A172 (cell line): ENCODE measurements at regions not wholly inside any gene's neighbourhood (a gene's known extent, or its start where the extent isn't known, plus 50 kb on each side); places are given as distances from the start of the nearest gene placed in this dataset.

Source experiments
- DNase-seq: peaks from one replicate; pipeline ENCODE4 v3.0.0-alpha.2; 2015; ENCODE audit warnings: low spot score

DNA sequence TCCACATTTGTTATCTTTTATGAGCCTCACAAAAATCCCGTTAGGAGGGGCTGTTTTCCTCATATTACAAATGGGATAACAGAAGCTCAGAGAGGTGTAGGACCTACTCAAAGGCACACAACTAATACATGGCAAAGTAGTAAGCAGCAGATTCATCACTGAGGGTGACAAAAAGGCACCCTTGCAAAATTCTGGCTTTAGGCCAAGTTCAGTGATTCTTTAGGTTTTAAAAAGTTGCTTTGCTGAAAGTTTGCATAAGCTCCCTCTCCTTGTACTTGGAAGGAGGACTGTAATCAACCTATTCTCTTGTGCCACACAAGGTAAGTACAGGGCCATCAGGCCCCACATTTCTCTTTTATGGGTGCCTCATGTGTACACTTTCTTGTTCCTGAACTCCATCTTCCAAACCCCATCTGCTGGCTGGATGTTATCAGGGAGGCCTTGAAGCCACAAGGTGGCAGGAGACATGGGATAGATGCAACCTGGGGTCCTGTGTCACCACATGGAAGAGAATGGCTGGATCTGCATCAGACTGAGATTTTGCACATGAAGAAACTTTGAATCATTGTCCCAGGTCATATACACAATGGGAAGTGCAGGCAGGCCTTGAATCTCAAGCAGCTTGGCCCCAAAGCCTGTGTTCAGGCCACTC lies 311.6 kb downstream of the MSX2 start:
- DNase-seq: no peak

DNA sequence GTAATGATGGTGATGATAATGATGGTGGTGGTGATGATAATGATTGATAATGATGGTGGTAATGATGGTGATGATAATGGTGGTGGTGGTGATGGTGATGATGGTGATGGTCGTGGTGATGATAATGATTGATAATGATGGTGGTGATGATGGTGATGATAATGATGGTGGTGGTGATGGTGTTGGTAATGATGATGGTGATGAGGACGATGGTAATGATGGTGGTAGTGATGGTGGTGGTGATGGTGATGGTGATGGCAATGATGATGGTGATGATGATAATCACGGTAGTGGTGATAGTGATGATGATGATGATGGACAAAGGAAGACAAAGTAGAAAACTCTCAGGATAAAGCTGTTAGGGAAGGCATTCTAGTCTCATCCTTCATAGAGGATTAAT lies 310.5 kb downstream of the MSX2 start:
- DNase-seq: no peak

DNA sequence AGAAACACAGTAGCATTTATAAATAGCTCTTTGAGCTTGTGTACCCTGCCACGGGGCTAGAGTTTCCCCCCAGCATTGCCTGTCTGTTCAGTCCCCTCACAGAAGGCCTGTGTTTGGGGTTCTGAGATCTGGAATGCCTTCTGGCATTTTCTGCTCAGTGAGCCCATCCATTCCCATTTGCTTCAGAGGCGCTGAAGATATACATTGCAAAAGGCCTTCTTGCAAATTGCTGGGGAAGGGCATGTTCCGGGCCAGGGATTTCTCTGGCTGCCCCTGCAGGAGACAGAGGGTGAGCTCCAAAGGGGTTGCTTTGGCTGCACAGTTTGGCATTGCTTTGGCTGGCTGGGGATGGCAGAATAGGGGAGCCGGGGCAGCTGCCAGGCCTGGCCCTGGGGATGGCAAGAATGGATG lies 308.4 kb downstream of the MSX2 start:
- DNase-seq: no peak

DNA sequence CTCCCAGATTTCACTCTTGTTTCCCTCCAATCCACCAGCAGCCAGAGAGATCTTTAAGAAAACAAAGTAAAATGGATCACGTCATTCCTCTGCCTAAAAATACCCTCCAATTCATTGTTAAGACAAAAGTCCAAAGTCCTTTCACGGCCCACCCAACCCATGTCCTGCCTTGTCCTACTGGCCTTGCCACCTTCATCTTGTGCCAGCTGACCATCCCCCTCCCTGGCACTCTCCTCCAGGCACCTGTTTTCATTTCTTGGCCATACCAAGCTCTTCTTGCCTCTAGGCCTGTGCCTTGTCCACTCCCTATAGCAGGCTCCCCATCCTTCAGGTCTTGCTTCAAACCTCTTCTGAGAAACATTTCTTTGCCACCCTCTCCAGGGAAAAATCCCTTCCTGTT lies 307.6 kb downstream of the MSX2 start:
- DNase-seq: no peak

DNA sequence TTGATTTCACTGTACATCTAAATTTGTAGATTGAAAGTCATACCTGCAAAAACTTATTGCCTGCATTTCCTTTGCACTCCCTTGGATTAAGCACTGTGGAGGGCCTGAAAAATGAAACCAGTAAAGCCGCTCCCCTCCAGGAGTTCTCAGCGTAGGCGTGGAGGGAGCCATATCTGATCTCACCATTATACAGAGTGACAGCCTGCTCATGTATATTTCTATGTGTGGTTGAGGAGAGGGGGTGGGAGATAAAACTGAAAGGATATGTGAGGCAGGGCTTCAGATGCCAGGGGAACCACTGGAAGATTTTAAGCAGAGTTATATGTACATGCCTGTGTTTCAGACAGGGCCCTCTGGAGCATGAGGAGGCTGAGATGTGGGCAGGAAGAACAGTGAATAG lies 303.0 kb downstream of the MSX2 start:
- no peak for DNase-seq

DNA sequence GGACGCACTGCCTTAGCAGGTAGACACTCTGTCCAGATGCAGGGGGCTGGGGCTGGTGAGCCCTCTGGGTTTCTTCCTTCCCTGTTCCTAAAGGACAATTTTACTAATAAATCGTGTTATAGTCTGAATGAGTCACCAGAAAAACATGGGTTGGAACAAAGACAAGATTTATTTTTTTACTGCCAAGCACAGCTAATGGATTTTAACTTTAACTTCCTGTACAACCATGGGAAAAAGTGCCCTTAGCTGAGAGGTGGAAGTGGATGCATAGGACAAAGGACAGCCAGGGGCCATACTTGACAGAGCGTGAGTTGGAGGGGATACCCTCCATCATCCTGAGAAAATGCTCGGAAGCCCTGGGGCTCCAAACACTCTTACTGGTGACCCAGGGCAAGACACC lies 300.7 kb downstream of the MSX2 start:
- peak; percentile 62 for DNase-seq

DNA sequence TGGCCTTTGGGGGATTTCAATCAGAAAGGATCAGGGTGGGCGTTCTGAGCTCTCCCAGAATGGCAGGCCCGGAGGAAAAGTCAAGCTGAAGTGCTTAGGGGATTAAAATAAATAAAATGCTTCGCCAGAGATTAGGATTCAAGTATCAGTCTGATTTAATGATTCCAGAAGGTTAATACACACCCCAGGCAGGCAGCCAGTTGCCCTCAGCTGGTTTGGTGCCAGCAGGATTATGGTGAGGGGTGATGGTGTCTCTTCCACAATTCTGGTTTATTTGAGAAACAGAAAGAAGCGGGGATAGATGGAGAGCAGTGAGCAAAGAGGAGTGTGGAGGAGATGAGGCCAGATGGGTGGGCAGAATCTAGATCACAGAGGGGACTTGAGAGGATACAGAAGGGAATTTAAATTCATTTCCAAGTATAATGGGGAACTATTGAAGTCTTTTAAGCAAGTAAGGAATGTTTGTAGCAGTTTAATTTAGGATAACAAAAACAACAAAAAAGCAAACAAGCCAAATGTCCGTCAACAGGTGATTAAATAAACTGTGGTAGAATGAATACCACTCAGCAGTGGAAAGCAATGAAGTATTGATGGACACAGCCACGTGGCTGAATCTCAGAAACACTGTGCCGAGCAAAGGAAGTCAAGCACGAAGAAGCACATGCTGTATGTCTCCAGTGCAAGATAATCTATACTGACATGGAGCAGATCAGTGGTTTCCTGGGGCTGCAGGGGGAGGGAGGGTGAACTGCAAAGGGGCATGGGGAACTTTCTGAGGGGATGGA lies 297.7 kb downstream of the MSX2 start:
- no peak for DNase-seq

DNA sequence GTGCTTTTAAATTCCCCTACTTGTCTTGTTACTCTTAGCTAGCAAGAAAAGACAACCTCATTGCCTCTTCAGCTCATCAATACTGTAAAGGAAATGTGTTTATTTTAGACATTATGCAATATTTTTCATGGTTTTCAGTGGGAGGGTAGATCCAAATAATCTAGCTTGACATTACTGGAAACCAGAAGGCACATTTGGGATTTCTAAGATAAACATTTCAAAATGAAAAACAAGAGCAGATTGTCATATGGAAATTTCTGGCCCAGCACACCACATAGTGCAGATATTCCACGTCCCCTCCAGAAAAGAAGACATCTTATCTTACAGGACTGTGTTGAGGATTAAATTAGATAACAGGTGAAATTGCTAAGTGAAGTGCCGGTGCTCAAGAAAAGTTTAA lies 296.9 kb downstream of the MSX2 start:
- no peak for DNase-seq

DNA sequence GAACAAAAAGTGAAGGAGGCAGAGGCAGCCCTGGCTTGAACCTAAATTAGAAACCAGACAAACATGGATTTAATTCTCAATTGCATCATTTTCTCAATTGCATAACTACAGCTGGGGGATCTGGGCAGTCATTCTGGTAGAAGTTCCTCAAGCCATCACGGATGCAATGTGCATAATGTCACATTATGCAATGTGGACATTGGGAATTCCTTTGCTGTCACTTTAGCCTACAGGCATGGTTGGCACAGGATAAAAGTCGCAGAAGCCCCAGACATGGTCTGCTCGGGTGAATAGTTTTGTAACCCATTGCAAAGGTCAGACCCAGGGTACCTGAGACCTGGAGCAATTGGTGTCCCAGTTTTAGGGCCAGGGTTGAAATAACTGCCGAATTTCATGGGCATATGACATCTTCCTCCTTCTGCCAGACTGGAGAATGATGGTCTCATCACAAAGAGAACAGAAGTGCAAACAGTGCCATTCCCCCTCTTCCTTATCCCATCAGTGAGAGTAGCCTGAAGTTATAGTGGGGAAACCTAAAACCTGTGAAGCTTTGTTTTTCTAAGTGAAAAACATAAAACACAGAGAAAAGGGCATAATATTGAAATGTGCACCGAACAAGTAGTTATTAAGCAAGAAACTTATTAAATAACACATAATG lies 290.8 kb downstream of the MSX2 start:
- no peak for DNase-seq

DNA sequence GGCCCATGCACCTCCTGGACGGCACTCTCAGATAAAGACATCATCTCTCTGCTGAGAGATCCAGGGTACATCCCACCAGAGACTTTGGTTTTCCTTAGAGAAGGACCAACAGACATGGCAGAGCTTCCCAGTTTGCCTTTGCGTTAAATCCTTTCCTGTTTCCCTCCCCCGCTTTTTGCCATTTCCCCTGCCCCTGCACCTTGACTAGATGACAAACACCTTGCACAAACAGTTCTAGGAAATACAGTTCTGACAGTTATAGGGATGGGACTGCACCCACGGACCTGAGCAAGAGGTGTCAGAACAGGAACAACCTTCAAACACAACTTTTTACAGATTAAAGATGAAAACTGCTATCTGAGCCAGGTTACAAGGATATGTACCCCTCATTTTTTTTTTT lies 288.9 kb downstream of the MSX2 start:
- no peak for DNase-seq

DNA sequence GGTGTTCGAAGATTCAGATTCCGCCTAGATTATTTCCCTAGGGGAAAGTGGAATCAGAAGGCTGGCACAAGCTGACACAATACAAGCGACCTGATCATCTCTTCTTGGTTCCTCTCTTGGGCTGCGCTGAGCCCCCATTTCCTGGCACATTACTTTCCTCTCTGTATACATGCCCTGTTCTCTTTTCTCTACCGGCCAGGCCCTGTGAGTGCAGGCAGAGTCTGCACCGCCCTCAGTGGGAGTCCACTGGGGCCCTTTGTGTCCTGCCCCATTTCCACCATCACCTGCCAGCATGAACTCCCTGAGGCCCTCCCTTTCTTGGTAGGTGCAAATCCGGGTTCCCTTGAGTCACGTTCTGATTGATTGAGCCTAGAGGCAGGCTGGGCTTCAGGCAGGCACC lies 287.9 kb downstream of the MSX2 start:
- no peak for DNase-seq

DNA sequence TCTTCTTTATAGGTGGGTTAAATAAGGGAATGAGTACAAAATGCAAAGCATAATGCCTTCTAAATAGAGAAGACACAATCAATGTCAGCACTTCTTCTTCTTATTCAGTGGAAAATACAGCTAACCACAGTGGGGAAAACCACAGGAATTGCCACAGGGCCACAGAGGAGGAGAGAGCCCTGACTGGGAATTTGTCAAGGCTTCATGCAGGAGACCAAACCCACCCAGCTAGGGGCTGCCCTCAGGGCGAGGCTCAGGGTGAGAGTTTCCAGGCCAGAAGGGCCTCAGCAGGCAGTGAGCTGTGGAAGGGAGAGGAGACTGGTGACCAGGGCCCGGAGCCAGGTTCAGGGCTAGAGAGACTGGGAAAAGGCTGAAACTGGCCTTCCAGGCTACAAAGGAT lies 279.1 kb downstream of the MSX2 start:
- DNase-seq: no peak

DNA sequence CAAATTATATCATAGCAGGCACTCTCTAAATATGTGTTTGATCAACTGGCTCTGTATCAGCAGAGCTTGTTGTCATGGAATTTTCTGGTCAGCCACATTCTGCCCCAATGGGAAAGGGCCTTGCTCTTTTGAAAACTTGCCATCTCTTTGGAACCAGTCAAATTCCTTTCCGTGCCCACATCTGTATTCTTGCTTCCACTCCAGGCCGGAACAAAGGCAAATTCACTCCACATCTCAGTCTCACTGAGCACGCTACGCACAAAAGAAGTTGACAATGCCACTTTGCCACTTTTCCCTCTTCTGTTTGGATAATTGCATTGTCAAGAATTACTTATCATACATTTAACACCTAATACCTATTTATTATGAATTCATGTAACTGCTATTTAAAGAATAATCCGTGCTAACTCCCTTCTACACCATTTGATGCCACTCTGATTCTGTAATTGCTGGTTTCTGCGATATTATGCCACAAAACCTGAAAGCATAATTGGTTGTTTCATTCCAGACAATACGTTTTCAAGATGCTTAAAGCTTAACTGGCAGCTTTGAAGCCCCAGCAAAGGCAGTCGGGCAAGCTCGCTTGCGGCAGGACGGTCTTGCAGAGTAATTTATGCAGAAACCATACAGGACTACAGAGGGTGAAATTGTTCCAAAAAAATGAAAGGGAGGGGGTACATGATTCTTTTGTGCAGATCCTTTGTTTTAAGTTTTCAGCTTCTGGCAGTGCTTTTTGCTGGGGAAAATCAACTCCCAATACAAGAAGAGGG lies 277.7 kb downstream of the MSX2 start:
- no peak for DNase-seq

DNA sequence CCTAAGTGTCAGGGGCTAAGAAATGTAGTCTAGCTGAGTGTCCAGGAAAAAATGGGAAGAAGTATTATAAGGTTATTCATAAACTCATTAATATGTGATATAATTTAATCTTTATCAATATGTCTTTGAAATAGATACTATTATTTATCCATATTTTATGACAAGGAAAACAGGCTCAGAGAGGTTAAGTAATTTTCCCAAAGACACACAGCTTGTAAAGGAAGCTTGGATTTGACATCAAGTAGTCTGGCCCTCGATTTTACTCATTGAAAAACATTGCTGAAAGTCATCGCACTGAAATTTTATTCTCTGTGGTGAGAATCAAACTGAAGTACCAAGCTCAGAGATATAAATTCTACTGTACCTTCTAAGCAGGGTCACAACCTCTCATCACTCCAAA lies 276.9 kb downstream of the MSX2 start:
- no peak for DNase-seq

DNA sequence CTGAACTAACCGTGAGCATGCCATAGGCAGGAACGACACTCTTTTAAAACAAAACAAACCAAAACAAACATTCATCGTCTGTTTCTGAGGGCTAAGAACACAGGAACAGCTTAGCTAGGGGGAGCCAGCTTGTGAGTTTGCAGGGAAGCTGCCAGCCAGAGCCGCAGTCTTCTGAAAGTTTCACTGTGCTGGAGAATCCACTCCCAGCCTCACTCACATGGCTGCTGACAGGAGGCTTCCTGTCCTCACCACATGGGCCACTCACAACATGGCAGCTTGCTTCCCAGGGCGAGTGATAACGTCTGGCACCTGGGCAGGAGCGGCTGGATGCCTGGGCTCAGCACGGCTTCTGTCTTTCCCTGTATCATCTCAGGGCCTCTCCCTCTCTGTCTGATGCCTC lies 275.2 kb downstream of the MSX2 start:
- no peak for DNase-seq

DNA sequence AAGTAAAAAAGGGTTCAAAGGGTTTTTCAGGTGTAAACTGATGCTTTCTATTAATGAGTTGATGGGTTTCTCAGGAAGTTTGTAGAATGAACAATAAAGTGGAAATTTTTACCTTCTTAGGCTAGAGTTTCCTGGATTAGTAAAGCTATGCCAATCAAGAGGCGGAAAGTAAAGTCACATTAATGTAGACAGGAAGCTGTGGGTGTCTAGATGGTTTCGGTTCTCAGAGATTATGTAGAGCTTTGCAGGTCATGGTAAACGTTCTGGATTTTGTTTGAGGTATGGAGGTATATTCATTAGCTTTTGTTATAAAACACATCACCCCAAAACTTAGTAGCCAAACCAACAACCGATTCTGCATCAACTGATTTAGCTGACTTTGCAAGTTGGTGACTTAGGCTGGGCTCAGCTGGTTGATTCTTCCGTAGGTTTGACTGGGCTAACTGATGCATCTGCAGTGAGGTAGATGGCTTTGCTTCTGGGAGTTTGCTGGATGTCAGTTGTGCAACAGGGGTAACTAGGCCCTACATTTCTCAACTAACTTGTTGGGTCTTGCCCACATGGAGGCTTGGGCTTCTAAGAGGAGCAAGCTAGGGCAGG lies 273.8 kb downstream of the MSX2 start:
- DNase-seq: no peak

DNA sequence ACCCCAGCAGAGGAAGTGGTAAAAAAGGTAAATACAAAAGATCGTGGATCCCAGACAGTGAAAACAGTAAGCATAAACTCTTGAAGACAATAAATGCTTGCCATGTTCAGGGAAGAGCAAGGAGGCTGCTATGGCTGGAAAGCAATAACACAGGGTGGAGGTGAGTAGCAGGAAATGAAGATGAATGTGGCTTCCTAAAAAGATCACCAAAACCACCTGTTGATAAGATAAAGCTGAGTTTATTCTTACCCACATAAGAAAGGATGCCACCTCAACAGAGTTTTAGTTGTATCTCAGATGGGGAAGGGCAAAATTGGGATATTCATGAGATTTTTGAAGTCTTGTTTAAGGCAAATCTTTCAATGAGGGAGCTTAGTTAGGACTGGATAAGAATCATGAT lies 273.3 kb downstream of the MSX2 start:
- no peak for DNase-seq

DNA sequence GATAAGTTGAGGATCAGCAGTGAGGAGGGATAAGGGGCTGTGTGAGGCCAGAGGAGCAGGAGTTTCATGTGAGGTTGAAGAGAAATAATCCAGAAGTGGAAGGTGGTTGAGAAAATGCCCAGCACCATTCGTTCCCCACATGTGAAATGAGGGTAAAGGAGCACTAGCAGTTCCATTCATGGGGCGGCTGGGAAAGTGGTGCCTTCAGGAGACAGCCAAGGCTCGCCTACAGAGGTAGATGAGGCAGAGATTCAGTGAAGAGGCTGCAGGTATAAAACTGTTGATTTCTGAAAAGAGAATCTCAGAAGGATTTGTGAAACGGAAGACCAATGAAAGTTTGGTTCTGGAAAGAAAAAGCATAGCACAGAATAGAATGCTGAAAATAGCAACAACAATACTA lies 272.6 kb downstream of the MSX2 start:
- DNase-seq: no peak

DNA sequence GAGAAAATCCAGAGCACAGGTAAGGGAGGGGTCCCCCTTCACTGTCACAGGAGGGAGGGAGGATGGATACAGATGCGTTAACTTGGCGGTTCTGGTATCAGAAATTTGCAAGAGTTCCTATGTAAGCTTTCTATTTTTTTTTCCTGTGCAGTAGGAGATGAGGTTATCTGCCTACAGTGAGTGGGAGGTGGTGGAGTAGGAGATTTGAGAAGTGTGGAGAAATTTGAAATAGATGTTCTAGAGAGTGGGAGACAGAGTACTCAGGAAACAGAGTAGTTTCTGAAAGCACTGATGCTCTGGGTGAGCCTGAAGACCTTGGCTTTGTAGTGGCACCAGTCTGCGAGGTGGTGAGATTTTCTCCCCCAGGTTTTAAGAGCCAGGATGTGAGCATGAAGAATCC lies 271.4 kb downstream of the MSX2 start:
- no peak for DNase-seq

DNA sequence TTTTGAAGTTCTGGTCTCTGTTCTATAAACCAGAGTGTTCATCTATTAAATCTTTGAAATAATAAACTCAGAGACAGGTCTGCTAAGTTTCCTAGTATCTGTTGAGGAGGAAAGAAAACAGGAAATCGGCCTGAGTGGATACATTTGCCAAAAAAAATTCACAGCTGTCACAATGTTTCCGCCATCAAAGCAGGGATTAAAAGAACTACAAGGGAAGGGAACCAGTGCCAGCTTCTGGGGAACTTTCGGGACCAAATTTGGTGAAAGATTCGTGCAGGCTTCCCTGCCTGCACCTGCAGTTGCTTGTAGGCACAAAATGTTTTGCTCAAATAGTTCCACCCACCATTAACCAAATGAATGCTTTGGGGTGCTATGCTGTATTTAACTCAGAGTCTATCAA lies 267.5 kb downstream of the MSX2 start:
- no peak for DNase-seq

DNA sequence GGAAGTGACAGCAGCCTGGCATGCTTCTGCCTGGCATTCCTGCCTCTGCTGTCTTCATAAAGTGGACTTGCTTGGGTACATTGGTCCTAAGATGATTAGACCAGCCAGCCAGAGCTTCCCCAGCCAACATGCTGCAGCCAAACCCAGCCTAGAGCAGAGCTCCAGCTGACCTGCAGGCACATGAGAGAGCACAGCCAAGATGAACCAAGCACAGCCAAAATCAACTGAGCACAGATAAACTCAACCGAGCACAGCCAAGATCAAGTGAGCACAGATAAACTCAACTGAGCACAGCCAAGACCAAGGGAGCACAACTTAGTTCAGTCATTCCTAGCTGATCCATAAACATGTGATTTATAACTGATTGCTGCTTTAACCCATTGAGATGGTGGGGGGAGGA lies 266.5 kb downstream of the MSX2 start:
- no peak for DNase-seq

DNA sequence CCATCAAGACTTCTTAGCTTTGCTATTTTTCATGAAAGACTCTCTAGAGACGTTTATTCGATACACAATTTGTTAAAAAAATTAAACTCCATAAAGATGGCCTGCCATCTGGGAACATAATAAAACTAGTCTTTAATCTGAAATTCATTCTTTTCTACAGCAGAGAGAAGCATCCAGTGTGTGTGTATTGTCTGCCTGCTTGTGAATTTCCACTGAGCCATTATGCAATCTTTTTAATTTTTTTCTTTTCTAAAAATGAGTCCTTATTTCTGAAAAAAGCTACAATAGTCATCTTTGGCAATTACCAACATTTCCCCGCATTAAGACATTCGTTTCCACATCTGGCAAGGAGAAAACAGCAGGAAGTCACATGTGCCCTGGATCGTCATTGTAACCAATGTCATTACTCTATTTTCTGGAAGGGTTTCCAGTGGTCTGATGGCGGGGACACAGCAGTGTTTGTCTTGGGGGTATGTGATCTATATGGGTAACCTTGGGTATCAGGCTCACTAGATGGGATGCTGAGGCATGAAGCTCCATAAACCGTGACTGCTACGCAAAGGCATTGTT lies 263.1 kb downstream of the MSX2 start:
- no peak for DNase-seq
